ENCODE measurements at regions not wholly inside any gene's neighbourhood (a gene's known extent, or its start where the extent isn't known, plus 50 kb on each side); places are given as distances from the start of the nearest gene placed in this dataset.
"Not testable (repeated sequence)": the region's sequence is repeated elsewhere in the genome, so short reads cannot be mapped to it uniquely, and the experiment has no call there.

- no peak for DNase-seq (ENCODE audit: low read depth in 2 of 2)
Observed at GRCh38 chr12:88756153-88756552, 175.9 kb upstream of the KITLG start.

GRCh38 chr12:88753707-88754106 is 173.4 kb upstream of the KITLG start:
- DNase-seq (ENCODE audit: low read depth in 2 of 2): no peak

- DNase-seq (ENCODE audit: low read depth in 2 of 2): no peak
Observed at GRCh38 chr12:88753066-88753465, 172.8 kb upstream of the KITLG start.

GRCh38 chr12:88752183-88752582 is 171.9 kb upstream of the KITLG start:
- no peak for DNase-seq (ENCODE audit: low read depth in 2 of 2)

GRCh38 chr12:88750867-88751543 is 170.7 kb upstream of the KITLG start:
- no peak for DNase-seq (ENCODE audit: low read depth in 2 of 2)

GRCh38 chr12:88746386-88746785 is 166.1 kb upstream of the KITLG start:
- DNase-seq (ENCODE audit: low read depth in 2 of 2): no peak

GRCh38 chr12:88743946-88744685 is 163.8 kb upstream of the KITLG start:
- DNase-seq (ENCODE audit: low read depth in 2 of 2): no peak

GRCh38 chr12:88737838-88738472 is 157.7 kb upstream of the KITLG start:
- DNase-seq (ENCODE audit: low read depth in 2 of 2): no peak

- no peak for DNase-seq (ENCODE audit: low read depth in 2 of 2)
Observed at GRCh38 chr12:88736031-88736430, 155.8 kb upstream of the KITLG start.

GRCh38 chr12:88733008-88733407 is 152.7 kb upstream of the KITLG start:
- no peak for DNase-seq (ENCODE audit: low read depth in 2 of 2)

GRCh38 chr12:88729196-88729595 is 148.9 kb upstream of the KITLG start:
- DNase-seq (ENCODE audit: low read depth in 2 of 2): no peak

GRCh38 chr12:88726806-88727720 is 146.8 kb upstream of the KITLG start:
- DNase-seq (ENCODE audit: low read depth in 2 of 2): no peak

- no peak for DNase-seq (ENCODE audit: low read depth in 2 of 2)
Observed at GRCh38 chr12:88725592-88726143, 145.4 kb upstream of the KITLG start.

GRCh38 chr12:88723219-88723618 is 142.9 kb upstream of the KITLG start:
- no peak for DNase-seq (ENCODE audit: low read depth in 2 of 2)

- DNase-seq (ENCODE audit: low read depth in 2 of 2): no peak
Observed at GRCh38 chr12:88720785-88721650, 140.7 kb upstream of the KITLG start.

GRCh38 chr12:88720231-88720630 is 140.0 kb upstream of the KITLG start:
- DNase-seq (ENCODE audit: low read depth in 2 of 2): no peak

- DNase-seq (ENCODE audit: low read depth in 2 of 2): no peak
Observed at GRCh38 chr12:88717188-88717587, 136.9 kb upstream of the KITLG start.

- DNase-seq (ENCODE audit: low read depth in 2 of 2): no peak
Observed at GRCh38 chr12:88716240-88716639, 136.0 kb upstream of the KITLG start.

GRCh38 chr12:88715673-88716072 is 135.4 kb upstream of the KITLG start:
- DNase-seq (ENCODE audit: low read depth in 2 of 2): no peak

GRCh38 chr12:88714263-88714882 is 134.1 kb upstream of the KITLG start:
- DNase-seq (ENCODE audit: low read depth in 2 of 2): not testable (repeated sequence)
